ENCODE measurements at regions not wholly inside any gene's neighbourhood (a gene's known extent, or its start where the extent isn't known, plus 50 kb on each side); places are given as distances from the start of the nearest gene placed in this dataset.

DNA sequence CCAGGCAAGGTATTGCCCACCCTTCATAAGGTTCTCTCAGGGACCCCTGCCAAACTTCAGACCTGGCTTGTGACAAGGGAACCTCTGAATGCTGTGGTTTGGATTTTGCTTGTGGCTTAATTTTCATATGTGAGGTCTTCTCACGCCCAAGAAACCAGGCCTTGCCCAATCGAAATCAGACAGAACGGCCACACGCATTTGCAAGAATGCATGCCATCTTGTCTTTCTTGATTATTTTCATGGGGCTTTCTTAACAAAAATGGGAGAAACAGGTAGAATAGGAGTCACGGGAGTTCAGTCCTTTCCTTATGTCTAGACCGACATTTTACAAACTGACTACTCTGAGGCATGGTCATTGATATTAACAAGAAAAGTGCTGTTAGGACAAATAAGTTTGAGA is 170.2 kb upstream of the PAPPA start:
- Histone ChIP-seq H3K27me3 (ENCODE audit: control insufficient read depth in 1 of 2, insufficient read depth in 2 of 2, low read length in 2 of 2) (no peaks in the 10 kb centered on the region), H3K27ac (ENCODE audit: extremely low read length, insufficient read depth, low read length) (no peak overlapping the region), H3K79me2 (ENCODE audit: insufficient read depth, low read length) (no peaks in the 10 kb centered on the region), H3K4me3 (replicated peaks in 1 of 3; ENCODE audit: insufficient read depth in 1 of 3, low read depth in 2 of 3, low read length in 3 of 3) (no peak overlapping the region), H2AFZ (ENCODE audit: low read length) (no peak overlapping the region), H3K9me3 (ENCODE audit: low read length) (no peaks in the 10 kb centered on the region), H3K4me2 (ENCODE audit: low read depth, low read length) (no peak overlapping the region), H3K36me3 (replicated peaks in 1 of 2; ENCODE audit: control insufficient read depth in 1 of 2, insufficient read depth in 2 of 2, low read length in 2 of 2) (no peaks in the 10 kb centered on the region), H3K4me1 (ENCODE audit: insufficient read depth, low read length) (no peaks in the 10 kb centered on the region; the same call in 1 of the 2 replicates), H3K9ac (ENCODE audit: insufficient read depth, low read depth, low read length) (no peak overlapping the region), H4K20me1 (ENCODE audit: insufficient read depth, low read length) (no peaks in the 10 kb centered on the region)
- in situ Hi-C loops (cut with HindIII; ENCODE audit: extremely low pct_ligation_motif_present, low pct_unique_long_range_greater_than_20kb) (no loop called here), intact Hi-C loops (cut with micrococcal nuclease; ENCODE audit: unreplicated experiment) (no loop called here)
- TF ChIP-seq TOE1 (CRISPR knock-in tag; IDR thresholded peaks at IDR 0.05): no peak
- TF ChIP-seq ZNF784 (CRISPR knock-in tag; IDR thresholded peaks at IDR 0.05; ENCODE audit: borderline replicate concordance): no peak
- TF ChIP-seq, protein P1, sequence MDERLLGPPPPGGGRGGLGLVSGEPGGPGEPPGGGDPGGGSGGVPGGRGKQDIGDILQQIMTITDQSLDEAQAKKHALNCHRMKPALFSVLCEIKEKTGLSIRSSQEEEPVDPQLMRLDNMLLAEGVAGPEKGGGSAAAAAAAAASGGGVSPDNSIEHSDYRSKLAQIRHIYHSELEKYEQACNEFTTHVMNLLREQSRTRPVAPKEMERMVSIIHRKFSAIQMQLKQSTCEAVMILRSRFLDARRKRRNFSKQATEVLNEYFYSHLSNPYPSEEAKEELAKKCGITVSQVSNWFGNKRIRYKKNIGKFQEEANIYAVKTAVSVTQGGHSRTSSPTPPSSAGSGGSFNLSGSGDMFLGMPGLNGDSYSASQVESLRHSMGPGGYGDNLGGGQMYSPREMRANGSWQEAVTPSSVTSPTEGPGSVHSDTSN (CRISPR knock-in tag; IDR thresholded peaks at IDR 0.05): no peak
- TF ChIP-seq FIP1L1 (IDR thresholded peaks at IDR 0.05; ENCODE audit: borderline replicate concordance, insufficient read depth, low read depth, low read length): no peak
- no peak for TF ChIP-seq BRD4 (CRISPR knock-in tag; IDR thresholded peaks at IDR 0.05)
- TF ChIP-seq TMF1 (CRISPR knock-in tag; IDR thresholded peaks at IDR 0.05; ENCODE audit: low read depth): no peak
- no peak for TF ChIP-seq ZZZ3 (CRISPR knock-in tag; IDR thresholded peaks at IDR 0.05; ENCODE audit: borderline replicate concordance)
- TF ChIP-seq KDM3A (CRISPR knock-in tag; IDR thresholded peaks at IDR 0.05; ENCODE audit: low read depth): no peak
- TF ChIP-seq ZNF780A (CRISPR knock-in tag; IDR thresholded peaks at IDR 0.05): no peak
- DNase-seq (ENCODE audit: low spot score): no peak
- POLR2A ChIA-PET: no interaction called here
- no peak for FAIRE-seq
- CTCF ChIA-PET (ENCODE audit: low intra/inter-chr PET ratio, low total read pairs): no interaction called here
- 74% methylated on average over 6 of the region's 6 CpGs for WGBS (ENCODE audit: low lambda C conversion rate)
- no peak for ATAC-seq
- BruUV-seq (replicated peaks): no TSS peak
